SK-N-MC (cell line): ENCODE measurements at regions not wholly inside any gene's neighbourhood (a gene's known extent, or its start where the extent isn't known, plus 50 kb on each side); places are given as distances from the start of the nearest gene placed in this dataset.

ENCODE experiments used
- EZH2 ChIP-seq: fragments of 200-600 bp; sonication (generic); IDR thresholded peaks from one replicate; pipeline ENCODE4 v1.6.1; 2017; ENCODE audit warnings: antibody characterized with exemption
- FOXP2 ChIP-seq: optimal IDR thresholded peaks from 2 replicates; pipeline ENCODE3; 2011; ENCODE audit warnings: mild to moderate bottlenecking, moderate library complexity; ENCODE audit not compliant: insufficient read depth; ENCODE audit errors: extremely low read length, control extremely low read depth
- POLR2AphosphoS5 ChIP-seq: IDR thresholded peaks from 2 replicates; pipeline ENCODE4 v1.6.1; 2012; ENCODE audit warnings: mild to moderate bottlenecking, low read depth, low read length, borderline replicate concordance

DNA sequence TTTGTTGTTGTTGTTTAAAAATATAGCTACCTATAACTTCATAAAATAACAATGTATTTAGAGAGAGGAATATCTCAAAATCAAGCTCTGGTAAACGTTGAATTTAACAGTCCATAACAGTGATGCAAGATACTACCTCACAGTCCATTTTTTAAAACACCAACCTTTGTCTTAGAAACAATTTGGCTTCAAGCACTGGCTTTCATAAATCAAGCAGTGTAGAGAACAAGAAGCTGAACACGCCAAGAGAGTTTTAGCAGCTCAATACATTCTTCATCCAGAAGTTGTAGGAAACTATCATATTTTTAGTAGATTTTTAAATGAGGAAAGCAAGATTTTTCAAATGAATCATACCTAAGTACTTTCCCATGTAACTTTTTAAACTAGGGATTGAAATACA, 334.3 kb upstream of the ADAMTS5 start:
- no peak for TF ChIP-seq EZH2
- no peak for TF ChIP-seq POLR2AphosphoS5
- TF ChIP-seq FOXP2: no peak
